Kidney capillary endothelial cell (primary cell): ENCODE measurements at regions not wholly inside any gene's neighbourhood (a gene's known extent, or its start where the extent isn't known, plus 50 kb on each side); places are given as distances from the start of the nearest gene placed in this dataset.
"Not testable (repeated sequence)": the region's sequence is repeated elsewhere in the genome, so short reads cannot be mapped to it uniquely, and the experiment has no call there.

Experiments used
- DNase-seq: peaks from one replicate; pipeline ENCODE4 v3.0.0-alpha.2; 2018; ENCODE audit warnings: low spot score

DNA sequence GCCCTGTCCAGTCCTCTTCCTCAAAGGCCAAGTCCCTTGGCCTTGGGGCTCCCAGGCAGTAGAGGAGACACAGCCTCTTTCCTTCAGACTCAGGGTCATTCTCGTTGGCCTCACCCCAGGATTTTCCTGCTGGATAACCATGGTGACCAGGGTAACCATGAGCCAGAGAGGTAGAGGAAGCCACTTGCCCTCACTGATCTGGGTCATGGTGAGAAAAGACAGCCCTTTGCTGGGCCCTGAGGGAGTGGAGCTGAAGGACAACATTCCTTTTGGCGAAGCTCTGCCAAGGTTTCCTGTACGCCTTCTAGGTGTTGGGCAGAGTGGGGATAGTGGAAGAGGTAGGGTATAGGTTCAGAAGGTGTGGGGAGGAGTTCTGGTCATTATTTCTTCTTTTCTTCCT, 53.1 kb upstream of the WNT4 start:
- no peak for DNase-seq

DNA sequence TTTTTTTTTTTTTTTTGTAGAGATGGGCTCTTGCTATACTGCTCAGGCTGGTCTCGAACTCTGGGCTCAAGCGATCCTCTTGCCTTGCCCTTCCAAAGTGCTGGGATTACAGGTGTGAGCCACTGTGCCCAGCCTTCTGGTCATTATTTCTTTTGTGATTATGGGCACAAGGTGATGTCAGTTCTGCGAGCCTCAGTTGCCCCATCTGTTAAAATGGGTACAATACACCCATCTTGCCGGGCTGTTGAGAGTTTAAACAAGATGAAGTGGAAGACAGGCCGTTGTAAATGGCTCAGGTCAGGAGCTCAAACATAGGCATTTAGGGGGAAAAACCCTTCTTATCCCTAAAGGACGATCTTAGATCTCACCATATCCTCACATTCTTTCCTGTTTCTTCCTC, 53.7 kb upstream of the WNT4 start:
- DNase-seq = no peak

DNA sequence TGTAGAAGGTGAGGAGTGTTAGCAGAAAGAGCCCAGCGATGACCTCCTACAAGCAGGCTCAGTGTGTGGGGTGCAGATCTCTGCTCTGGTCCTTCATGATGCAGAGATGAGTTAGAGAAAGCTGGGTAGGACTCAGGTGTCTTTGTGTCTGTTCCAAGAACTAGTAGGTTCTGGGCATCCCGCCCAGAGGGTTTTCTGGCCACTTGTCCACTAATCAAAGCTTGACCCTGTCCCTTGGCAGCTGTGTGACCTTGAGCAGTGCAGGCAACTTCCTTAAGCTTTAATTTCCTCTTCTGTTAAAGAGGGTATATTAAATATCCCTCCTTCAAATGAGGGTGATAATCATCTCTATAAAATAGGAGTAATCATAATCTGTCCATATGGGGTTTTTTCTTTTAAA, 54.7 kb upstream of the WNT4 start:
- no peak for DNase-seq

DNA sequence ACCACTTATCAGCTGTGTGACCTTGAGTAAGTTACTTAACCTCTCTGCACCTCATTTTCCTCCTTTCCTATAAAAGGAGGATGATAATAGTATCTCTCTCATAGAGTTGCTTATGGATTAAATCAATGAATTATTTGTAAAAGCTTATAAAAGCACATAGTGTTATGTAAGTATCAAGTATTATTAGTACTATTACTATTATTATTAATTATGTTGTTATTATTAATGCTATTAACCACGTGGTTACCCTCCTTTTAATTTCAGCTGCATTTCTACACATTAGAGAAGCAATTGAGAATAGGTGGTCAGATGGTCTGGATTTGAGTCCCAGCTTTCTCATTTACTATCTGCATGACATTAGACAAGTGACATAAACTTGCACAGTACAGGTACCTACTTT, 58.1 kb upstream of the WNT4 start:
- no peak for DNase-seq

DNA sequence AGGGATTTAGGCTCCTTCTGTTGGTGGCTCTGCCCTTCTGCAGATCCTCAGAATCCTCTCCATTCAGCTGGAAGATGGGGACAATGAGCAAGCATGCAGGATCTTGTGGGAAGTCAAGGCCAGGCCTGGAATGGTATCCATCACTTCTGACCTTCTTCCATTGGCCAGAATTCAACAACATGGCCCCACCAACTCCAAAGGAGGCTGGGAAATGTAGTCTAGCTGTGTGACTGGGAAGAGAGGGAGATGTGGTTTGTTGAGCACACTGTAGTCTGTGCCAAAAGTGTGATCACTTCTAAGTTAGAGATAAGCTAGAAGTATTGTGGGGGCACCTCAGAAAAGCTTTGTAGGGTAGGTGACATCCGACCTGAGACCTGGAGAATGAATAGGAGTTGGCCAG, 60.4 kb upstream of the WNT4 start:
- no peak for DNase-seq

DNA sequence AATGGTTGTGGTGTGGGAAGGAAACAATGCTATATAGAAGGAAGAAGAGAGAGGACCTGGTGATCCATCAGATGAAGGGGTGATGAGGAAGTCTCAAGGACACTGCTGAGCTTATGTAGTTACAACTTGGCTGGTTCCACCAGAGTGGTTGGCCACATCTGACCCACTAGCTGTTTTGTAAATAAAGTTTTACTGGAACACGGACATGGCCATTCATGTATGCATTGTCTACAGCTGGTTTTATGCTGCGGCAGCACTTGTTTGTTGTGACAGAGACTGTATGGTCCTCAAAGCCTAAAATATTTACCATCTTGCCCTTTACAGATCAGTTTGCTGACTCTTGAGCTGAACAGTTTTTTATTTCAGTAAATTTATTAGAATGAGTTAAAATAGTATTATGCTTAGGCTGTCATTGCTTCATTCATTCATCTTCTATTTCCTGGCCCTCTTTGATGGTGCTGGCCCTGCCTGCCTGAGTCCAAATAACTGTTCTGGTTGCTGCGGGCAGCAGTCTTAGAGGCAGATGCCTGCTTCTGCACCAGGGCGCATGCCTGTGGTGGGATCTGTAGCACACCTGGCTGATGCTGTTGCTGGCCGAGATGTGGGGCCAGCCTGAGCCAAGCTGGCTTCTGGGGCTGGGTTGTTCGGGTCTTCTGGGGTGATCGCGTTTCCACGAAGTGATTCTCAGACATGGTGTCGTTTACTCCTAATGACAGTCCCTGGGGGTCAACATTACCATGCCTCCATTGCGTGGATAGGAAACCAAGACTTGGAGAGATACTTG, 61.4 kb upstream of the WNT4 start:
- no peak for DNase-seq

DNA sequence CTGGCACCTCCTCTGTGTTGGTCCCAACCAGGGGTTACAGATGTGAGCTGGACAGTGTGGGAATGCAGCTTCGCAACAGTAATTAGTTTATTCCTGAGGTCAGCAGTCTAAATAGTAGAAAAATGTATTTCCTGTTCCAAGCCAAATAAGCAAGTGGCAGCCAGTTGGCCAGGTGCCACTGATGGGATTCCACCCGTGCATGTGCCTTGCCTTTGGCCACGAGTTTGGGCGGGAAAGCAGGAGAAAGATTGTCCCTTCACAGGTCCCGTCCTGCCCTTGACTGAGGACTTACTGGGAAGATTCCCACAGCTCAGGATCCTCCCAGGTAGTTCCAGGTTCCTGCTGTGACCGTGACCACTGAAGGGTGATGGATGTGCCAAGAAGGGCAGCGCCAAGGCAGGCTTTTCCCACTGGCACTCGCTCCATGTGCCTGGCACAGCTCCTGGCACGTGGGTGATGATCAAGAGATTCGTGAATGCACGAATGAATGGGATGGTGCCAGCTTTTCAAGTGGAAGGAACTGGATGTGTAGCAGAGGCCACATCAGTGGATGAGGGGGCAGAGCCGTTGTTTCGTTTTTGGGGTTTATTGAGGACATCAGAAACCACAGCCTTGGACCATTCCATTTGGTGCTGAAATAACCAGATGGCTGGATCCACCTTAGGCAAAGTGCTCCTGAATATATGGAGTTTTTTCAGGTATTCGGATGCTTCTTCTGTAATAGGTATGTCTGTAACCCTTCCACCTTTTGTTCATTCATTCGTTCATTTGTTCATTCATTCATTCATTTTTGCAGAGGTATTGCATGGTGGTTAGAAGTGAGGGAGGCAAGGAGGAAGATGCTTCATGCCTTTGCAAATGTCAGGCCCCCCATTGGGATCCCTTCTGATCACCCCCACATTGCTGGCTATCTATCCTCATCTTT, 62.4 kb upstream of the WNT4 start:
- DNase-seq = no peak

DNA sequence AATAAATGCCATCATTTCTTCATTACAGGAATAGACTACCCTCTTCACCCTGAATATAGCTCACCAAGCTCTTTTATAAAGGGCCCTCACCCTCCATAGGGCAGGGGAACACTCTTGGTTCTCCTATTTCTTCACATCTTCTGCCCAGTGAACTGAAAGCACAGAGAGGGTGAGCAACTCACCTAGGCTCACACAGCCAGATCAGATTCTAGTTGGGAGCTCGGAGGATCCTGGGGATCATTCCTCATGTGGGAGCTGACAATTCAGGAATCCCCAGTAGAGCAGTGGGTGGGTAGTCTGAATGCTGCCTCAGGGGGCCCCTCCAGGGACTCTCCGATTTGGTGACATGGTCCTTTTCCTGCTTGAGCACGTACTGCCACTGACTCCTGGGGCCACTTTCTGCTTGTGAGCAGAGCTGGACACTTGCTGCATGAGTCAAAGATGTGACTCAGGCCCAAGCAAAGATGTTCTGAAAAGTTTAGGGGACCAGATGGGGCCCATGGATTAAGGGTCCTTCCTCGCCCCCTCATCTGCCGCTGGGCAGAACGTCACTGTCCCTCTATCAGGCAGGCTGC, 63.7 kb upstream of the WNT4 start:
- DNase-seq = no peak

DNA sequence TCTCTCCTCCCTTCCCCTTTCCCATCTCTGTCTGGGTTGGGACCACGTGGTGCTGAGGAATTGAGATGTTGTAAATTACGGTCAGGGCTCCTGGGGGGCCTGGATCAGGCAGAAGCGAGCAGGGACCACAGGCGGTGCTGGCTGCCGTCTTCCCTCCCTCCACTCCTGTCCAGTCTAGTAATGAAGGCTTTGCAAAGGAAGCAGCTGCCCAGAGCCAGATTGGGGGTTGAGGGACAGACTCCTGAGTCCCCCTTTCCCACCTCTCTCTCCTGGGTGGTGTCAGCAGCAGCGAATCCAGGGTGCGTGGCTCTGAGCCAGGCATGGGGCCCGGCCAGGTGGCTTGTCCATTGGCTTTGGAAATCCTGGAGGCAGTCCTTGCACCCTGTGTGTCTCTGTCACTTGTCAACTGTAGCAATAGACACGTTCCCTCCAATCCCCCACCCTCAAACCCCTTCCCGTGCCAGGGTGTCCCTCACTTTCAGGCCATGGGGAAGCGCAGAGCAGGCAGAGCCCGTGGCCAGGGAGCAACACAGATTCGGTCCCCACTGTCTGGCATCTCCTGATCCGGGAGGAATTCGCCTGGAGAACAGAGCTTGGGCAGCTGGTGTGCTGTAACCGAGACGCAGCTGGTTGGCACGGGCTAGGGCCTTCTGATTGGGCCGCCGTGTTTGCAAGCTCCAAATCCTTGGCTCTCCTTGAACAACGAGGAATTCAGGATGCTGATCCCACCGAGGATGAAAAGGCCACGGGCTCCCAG, 64.8 kb upstream of the WNT4 start:
- no peak for DNase-seq

DNA sequence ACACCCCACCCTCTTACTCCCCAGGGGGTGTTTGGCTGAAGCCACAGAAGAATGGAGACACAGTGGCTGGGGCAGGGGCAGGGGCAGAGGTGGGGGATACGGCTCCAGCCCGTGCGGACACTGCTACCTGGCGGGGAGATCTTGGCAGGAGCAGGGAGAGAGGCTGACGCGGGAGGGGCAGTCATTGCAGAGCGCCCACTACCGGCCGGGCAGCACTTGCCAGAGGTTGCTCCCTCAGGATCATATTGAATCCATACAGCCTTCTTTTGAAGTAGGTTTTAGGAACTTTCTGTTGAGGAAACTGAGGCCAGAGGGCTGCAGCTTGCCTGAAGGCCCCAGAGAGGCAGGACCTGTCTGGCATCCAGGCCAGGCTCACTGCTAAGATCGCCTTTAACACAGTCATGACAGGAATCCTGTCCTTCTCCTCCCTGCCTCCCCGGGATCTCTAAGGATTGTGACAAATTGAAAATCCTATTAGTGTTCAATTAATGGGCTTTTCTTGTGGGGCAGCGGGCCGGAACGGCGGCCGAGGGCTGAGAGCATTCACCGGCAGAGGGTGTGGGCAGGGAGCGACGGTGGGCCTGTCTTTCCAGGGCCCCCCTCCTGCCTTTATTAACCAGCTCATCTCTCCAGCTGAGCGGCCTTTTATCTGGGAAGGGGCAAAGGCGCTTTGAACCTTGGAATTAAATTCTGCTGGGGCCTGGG, 65.5 kb upstream of the WNT4 start:
- no peak for DNase-seq

DNA sequence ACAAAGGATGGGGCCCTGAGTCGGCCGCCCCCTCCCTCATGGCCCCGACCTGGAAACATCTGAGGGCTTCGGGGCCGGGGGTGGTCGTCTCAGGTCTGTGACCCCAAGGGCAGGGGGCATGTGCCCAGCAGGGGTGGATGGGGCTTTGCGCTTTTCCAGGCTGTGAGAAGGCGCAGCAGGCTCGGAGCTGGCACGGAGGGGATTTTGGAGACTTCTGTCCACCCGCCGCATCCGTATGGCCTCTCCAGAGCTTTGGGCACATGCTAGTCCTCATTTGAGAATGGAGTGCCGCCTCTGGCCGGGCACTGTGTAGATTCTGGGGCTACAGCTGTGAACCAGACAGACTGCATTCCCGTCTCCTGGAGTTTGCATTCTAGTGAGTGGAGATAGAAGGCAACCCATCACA, 66.1 kb upstream of the WNT4 start:
- no peak for DNase-seq

DNA sequence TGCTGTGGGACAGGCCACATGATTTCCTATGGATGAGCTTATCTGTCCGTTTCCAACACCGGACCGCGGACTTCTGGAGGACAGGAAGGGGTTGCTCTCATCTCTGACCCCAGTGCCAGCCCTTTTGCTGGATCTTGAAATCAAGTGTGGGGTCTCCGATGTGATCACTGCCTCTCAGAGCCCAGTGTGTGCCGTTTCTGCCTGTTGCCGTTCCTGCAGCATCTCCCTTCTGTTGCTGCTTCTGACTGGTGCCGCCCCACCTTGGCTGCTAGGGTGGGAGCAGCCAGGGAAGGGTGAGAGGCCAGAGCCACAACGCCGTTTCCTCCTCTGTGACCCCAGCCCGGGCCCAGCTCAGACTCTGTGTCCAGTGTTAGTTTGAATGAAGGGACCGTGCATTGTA, 67.3 kb upstream of the WNT4 start:
- DNase-seq = no peak

DNA sequence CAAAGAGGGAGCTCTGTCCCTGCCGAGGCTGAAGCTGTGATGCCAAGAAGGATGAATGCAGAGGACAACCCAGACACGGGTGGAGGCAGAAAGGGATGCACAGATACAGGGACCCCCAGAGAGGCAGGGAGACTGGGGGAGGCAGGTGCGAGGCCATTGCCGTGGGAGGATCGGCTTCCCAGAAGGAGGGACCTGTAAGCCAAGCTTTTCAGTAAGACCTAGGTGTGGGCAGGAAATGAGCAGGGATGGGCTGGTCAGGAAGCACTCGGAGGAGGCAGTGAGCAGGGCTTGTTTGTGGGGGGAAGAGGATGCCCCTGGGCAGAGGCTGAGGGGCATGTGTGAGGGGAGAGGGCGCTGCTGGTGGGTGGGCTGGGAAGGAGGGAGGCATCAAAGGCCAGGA, 67.7 kb upstream of the WNT4 start:
- no peak for DNase-seq

DNA sequence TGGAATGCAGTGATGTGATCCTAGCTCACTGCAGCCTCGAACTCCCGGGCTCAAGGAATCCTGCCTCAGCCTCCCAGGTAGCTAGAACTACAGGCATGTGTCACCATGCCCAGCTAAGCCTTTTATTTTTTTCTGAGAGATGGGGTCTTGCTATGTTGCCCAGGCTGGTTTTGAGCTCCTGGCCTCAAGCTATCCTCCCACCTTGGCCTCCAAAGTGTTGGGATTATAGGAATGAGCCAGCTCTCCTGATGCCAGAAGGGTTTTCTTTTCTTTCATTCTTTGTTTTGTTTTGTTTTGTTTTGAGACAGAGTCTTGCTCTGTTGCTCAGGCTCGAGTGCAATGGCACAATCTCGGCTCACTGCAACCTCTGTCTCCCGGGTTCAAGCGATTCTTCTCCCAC, 68.6 kb upstream of the WNT4 start:
- not testable (repeated sequence) for DNase-seq

DNA sequence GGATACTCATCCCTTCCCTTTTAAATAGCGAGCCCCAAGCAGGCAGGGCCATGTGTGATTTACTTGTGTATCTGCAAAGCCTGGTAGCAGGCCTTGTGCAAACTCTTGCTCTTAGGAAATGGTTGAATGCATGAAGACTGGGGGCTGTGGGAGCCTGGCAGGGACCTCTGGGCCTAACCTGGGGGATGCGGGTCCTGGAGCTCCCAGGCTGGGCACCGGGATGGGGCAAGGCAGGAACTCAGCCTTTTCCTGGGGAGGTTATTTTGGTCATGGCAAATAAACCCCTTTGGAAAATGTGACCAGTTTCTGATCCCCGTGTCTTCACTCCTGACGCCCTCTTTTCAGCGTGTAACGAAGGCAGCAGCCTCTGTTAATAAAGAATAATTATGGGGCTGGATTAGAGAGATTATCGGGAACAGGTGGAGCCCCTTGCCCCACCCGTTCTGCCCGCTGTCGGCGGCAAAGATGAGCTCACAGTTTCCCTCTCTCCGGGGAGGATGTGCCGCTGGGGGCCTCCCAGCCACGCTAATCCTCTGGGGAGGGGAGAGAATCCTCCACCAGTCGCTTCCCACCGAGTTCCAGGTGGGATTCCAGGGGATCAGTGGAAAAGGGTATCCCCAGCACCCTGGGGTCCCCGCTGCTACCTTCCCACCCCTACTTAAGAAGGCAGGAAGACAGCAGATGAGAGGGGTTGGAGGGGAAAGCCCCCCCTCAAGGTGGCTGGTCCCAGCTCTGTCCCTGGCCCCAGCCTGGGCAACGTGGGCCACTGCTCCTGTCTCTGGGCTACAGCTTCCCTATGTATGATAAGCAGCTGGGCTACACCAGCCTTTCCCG, 69.7 kb upstream of the WNT4 start:
- no peak for DNase-seq

DNA sequence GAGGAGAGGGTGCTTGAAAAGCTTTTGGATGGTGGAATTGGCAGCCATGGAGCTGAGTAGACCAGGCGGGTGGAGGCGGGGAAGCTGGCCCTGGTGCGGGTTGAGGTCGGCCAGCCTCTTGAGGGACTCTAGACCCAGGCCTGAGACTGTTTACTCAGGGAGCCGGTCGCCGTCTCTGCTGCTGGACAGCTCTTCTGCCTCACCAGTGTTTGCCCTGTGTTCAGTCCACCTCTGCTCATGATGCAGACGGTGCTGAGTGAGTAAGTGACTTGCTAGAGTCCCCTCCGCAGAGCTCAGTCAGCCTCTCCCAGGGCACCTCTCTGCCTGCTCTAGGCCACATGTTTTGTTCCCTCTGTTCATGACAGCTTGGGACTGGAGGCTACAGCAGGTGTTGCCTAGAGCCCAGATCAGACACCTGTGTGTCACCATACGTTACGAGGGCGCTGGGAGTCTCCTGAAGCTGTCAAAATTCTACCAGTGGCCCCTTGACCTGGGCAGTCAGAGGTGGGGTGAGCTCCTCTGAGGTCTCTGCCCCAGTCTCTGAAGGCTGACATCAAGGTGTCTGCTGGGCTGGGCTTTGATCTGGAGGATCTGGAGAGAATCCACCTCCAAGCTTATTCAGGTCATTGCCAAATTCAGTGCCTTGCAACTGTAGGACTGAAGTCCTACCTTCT, 73.5 kb upstream of the WNT4 start:
- DNase-seq = no peak

DNA sequence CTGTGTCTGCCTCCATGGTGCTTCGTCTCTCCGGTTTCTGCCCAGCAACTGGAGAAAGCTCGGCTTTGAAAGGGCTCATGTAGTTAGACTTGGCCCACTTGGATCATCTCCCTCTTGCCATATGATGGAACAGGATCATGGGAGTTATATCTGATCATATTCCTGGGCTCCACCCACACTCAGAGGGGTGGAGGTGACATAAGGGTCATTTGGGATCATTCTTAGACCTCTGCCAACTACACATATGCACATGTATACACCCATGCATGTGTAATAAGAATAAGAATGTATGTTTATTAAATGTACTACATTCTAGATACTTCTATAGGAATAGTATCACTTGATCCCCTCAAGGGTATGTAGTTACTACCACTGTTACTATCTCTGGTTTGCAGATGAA, 74.1 kb upstream of the WNT4 start:
- no peak for DNase-seq

DNA sequence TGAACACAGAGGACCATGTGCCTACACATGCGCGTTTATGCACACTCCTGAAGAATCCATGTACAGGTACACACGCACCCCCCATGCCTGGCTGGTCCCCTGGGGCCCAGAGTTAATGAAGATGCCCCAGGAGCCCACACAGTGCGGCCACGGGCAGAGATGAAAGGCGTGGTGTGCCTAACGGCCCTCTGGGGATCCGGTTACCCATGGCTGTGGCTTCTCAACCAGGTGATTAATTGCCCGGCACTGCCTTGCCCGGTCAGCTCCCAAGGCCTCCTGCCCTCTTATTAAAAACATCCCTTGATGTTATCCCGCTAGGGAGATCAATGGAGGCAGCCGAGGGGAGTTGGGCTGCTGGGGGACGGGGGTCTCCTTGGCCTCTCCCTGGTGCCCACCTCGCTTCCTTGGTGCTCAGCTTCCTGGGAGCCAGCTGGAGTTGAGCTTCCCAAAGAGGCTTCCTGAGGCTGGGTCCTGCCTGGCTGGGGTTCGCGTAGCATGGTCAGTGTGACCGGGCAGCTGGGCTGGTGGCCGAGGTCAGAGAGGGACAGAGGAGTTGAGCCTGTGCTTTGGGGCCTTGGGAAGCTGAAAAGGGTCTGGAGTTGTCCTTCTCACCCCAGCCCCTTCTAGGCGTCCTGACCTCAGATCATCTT, 75.0 kb upstream of the WNT4 start:
- DNase-seq = no peak

DNA sequence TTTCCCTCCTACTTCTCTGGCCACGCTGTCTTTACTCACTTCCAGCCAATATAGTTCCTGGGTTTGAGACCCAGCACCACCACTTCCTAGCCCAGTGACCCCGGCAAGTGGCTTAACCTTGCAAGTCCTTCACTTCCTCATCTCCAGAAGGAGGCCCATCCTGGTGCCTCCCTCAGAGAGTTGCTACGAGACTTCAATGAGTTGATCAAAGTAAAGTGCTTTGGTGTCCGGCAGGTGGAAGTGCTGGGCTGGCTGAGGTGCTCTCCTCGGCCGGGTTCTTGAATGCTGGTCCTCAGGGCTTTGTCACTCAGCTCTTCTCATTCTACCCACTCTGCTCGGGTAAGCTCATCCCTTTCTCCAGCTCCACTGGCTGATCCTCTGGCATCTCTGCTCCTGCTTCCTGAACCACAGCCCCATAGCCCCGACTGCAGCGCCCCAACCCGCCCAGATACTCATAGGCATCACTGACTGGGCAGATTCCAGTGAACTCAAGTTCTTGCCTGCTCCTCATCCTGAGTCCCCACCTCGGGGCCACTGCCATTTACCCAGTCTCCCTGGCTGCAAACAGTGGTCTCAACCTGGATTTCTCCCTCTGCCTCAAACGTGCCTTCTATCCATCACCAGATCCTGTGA, 75.8 kb upstream of the WNT4 start:
- no peak for DNase-seq
